ENCODE measurements at regions not wholly inside any gene's neighbourhood (a gene's known extent, or its start where the extent isn't known, plus 50 kb on each side); places are given as distances from the start of the nearest gene placed in this dataset.

DNA sequence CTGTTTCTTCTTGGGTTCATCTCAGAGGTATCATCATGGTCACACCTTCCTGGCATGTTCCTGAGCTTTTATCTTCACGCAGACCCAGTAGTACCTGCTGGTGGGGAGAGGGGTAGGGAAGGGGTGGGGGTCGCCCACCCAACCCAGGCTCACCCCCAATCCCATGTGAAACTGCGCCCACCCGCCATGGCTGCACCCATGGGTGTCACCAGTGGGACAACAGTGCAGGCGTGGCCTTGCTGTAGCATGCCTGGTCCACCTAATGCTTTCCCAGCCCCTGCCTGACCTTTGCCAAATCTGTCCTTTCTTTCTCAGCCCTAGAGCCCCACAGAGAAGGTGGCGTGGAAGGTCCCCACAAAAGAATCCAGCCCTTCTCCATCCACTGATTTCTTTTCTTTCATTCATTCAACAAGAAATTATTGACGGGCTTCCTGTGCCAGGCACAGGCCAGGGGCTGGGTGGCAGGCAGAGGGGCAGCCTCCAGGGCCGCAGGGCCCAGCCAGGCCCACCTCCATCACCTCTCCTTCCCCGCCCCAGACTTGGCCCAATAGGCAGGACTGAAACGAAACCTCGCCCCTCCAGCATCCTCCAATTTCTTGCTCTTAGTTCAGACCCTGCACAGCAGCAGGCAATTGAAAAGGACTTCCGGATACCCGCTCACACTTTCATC, 79.1 kb upstream of the TNRC6C start:
- no peak overlapping the region for H4K8ac ChIP-seq (ENCODE audit: low read depth, low read length)
- H3K36me3 ChIP-seq (replicated peaks in 1 of 2; ENCODE audit: control insufficient read depth in 2 of 2, insufficient read depth in 2 of 2, low read length in 2 of 2), result no peaks in the 10 kb centered on the region
- no peaks in the 10 kb centered on the region for H3K79me1 ChIP-seq (ENCODE audit: low read depth, low read length)
- H3K14ac ChIP-seq (ENCODE audit: low read length), result no peak overlapping the region
- H2BK5ac ChIP-seq (ENCODE audit: low read length), result no peak overlapping the region
- H3K27me3 ChIP-seq (ENCODE audit: control insufficient read depth in 3 of 3, insufficient read depth in 3 of 3, low read depth in 1 of 3, low read length in 3 of 3), result peaks cover 0 to 17% (median 4%) of the 10 kb centered on the region in 3 experiments
- no peak for DNase-seq (ENCODE audit: low spot score)
- H3K4me2 ChIP-seq (ENCODE audit: insufficient read depth, low read length, poor library complexity, severe bottlenecking), result no peak overlapping the region
- H3K4me3 ChIP-seq (ENCODE audit: low read length in 2 of 2), result no peak overlapping the region
- H3K18ac ChIP-seq (ENCODE audit: low read length), result peak overlapping the region; percentile 46
- H3K4ac ChIP-seq (ENCODE audit: low read length), result no peak overlapping the region
- peaks cover 21 to 22% of the 10 kb centered on the region in 2 donors for H3K4me1 ChIP-seq (ENCODE audit: control insufficient read depth in 2 of 2, insufficient read depth in 1 of 2, low read depth in 1 of 2, low read length in 2 of 2)
- peaks cover 0 to 4% of the 10 kb centered on the region in 2 donors for H3K9me3 ChIP-seq (replicated peaks in 1 of 2; ENCODE audit: control insufficient read depth in 2 of 2, insufficient read depth in 1 of 2, low read depth in 1 of 2, low read length in 2 of 2)
- H4K91ac ChIP-seq (ENCODE audit: low read depth, low read length, poor library complexity), result no peak overlapping the region
- no peak overlapping the region for H2AFZ ChIP-seq (ENCODE audit: low read length)
- no peak overlapping the region for H3K27ac ChIP-seq (replicated peaks; ENCODE audit: low read length)
- no CpG with 5 or more reads among the region's 13 CpGs for WGBS, 2 donors (ENCODE audit: extremely low coverage in 2 of 2, insufficient read length in 2 of 2, insufficient replicate concordance in 1 of 2)
- H2AK5ac ChIP-seq (ENCODE audit: low read depth, low read length), result no peak overlapping the region
- H2BK12ac ChIP-seq (ENCODE audit: low read length), result no peak overlapping the region
- H2BK120ac ChIP-seq (ENCODE audit: low read depth, low read length), result no peak overlapping the region
- no peak overlapping the region for H3K9ac ChIP-seq (ENCODE audit: low read depth, low read length, poor library complexity)
- no peak overlapping the region for H3K23ac ChIP-seq (ENCODE audit: low read depth, low read length, poor library complexity)
- H2BK15ac ChIP-seq (ENCODE audit: low read length), result no peak overlapping the region

DNA sequence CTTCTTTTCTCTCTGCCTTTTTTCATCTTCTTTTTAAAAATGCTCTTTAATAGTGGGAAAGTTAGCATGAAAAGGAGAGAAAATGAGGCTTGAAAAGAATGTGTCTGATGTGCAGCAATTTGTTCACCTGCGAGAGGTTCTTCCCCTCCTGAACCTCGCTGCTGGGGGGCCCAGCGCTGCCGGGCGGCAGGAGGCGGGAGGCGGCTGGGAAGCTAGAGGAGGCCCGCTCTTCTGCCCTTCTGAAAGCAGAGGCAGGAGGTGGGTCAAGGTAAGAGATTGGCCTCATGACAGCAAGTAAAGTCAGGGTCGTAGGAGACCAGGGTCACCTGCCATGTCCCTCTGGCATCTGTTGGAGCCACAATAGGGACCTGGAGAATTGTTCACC, 78.6 kb upstream of the TNRC6C start:
- Histone ChIP-seq H3K27me3 (ENCODE audit: control insufficient read depth in 3 of 3, insufficient read depth in 3 of 3, low read depth in 1 of 3, low read length in 3 of 3) (peaks cover 0 to 17% (median 4%) of the 10 kb centered on the region in 3 experiments), H3K9ac (ENCODE audit: low read depth, low read length, poor library complexity) (no peak overlapping the region), H3K4me3 (ENCODE audit: low read length in 2 of 2) (no peak overlapping the region), H2BK120ac (ENCODE audit: low read depth, low read length) (no peak overlapping the region), H2AK5ac (ENCODE audit: low read depth, low read length) (no peak overlapping the region), H3K18ac (ENCODE audit: low read length) (no peak overlapping the region), H2AFZ (ENCODE audit: low read length) (no peak overlapping the region), H2BK5ac (ENCODE audit: low read length) (no peak overlapping the region), H3K4ac (ENCODE audit: low read length) (no peak overlapping the region), H2BK15ac (ENCODE audit: low read length) (no peak overlapping the region), H4K91ac (ENCODE audit: low read depth, low read length, poor library complexity) (no peak overlapping the region), H3K23ac (ENCODE audit: low read depth, low read length, poor library complexity) (no peak overlapping the region), H2BK12ac (ENCODE audit: low read length) (no peak overlapping the region), H3K79me1 (ENCODE audit: low read depth, low read length) (no peaks in the 10 kb centered on the region), H3K36me3 (replicated peaks in 1 of 2; ENCODE audit: control insufficient read depth in 2 of 2, insufficient read depth in 2 of 2, low read length in 2 of 2) (no peaks in the 10 kb centered on the region), H3K27ac (replicated peaks; ENCODE audit: low read length) (no peak overlapping the region), H3K9me3 (replicated peaks in 1 of 2; ENCODE audit: control insufficient read depth in 2 of 2, insufficient read depth in 1 of 2, low read depth in 1 of 2, low read length in 2 of 2) (peaks cover 0 to 4% of the 10 kb centered on the region in 2 donors), H3K4me1 (ENCODE audit: control insufficient read depth in 2 of 2, insufficient read depth in 1 of 2, low read depth in 1 of 2, low read length in 2 of 2) (peaks cover 21 to 22% of the 10 kb centered on the region in 2 donors), H3K4me2 (ENCODE audit: insufficient read depth, low read length, poor library complexity, severe bottlenecking) (no peak overlapping the region), H4K8ac (ENCODE audit: low read depth, low read length) (no peak overlapping the region), H3K14ac (ENCODE audit: low read length) (no peak overlapping the region)
- no CpG with 5 or more reads among the region's 9 CpGs for WGBS, 2 donors (ENCODE audit: extremely low coverage in 2 of 2, insufficient read length in 2 of 2, insufficient replicate concordance in 1 of 2)
- no peak for DNase-seq (ENCODE audit: low spot score)

DNA sequence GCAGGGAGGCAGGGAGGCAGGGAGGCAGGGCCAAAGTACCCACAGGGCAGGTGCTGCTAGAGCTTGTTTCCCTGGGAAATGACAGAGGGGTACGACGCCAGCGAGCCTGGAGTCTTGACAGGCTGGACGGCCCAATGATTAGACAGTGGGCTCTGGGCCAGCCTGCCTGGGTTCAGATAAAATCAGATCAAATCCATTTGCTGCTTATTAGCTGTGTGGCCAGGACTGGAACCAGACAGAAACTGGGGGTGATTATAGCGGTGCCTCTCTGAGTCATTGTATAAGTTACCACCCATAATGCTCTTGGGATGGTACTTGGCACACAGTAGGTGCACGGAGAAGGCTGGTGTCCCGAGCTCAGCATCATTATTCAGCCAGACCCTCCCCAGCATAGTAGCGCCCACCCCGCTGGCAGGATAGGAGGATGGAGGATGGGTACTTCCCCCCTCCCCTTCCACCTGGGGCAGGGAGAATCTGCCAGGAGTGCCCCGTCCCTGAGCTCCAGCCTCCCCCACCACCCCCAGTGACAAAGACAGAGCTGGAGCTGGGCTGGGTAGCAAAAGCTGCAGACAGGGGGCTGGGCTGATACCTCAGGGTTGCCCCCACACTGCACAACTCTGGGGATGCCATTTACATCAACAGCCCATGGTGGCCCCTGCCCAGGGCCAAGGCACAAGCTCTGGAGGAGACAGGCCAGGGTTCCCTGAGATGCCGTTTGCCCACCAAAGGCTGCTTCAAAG, 77.6 kb upstream of the TNRC6C start:
- Histone ChIP-seq H3K9ac (ENCODE audit: low read depth, low read length, poor library complexity) (no peak overlapping the region), H3K23ac (ENCODE audit: low read depth, low read length, poor library complexity) (no peak overlapping the region), H2AFZ (ENCODE audit: low read length) (peak overlapping the region; percentile 83), H2BK15ac (ENCODE audit: low read length) (peak overlapping the region; percentile 54), H2BK12ac (ENCODE audit: low read length) (peak overlapping the region; percentile 51), H3K4me2 (ENCODE audit: insufficient read depth, low read length, poor library complexity, severe bottlenecking) (no peak overlapping the region), H4K8ac (ENCODE audit: low read depth, low read length) (no peak overlapping the region), H2BK120ac (ENCODE audit: low read depth, low read length) (peak overlapping the region; percentile 53), H2BK5ac (ENCODE audit: low read length) (peak overlapping the region; percentile 57), H2AK5ac (ENCODE audit: low read depth, low read length) (peak overlapping the region; percentile 91), H3K9me3 (replicated peaks in 1 of 2; ENCODE audit: control insufficient read depth in 2 of 2, insufficient read depth in 1 of 2, low read depth in 1 of 2, low read length in 2 of 2) (peaks cover 0 to 3% of the 10 kb centered on the region in 2 donors), H3K18ac (ENCODE audit: low read length) (peak overlapping the region; percentile 81), H3K14ac (ENCODE audit: low read length) (no peak overlapping the region), H3K27me3 (ENCODE audit: control insufficient read depth in 3 of 3, insufficient read depth in 3 of 3, low read depth in 1 of 3, low read length in 3 of 3) (peaks cover 0 to 17% (median 4%) of the 10 kb centered on the region in 3 experiments), H3K36me3 (replicated peaks in 1 of 2; ENCODE audit: control insufficient read depth in 2 of 2, insufficient read depth in 2 of 2, low read length in 2 of 2) (no peaks in the 10 kb centered on the region), H3K27ac (replicated peaks; ENCODE audit: low read length) (no peak overlapping the region), H3K79me1 (ENCODE audit: low read depth, low read length) (no peaks in the 10 kb centered on the region), H4K91ac (ENCODE audit: low read depth, low read length, poor library complexity) (no peak overlapping the region), H3K4me3 (ENCODE audit: low read length in 2 of 2) (no peak overlapping the region), H3K4me1 (ENCODE audit: control insufficient read depth in 2 of 2, insufficient read depth in 1 of 2, low read depth in 1 of 2, low read length in 2 of 2) (peaks cover 21 to 22% of the 10 kb centered on the region in 2 donors), H3K4ac (ENCODE audit: low read length) (no peak overlapping the region)
- no CpG with 5 or more reads among the region's 11 CpGs for WGBS, 2 donors (ENCODE audit: extremely low coverage in 2 of 2, insufficient read length in 2 of 2, insufficient replicate concordance in 1 of 2)
- DNase-seq (ENCODE audit: low spot score), result no peak

GRCh38 chr17:77881545-77881944, 77.0 kb upstream of the TNRC6C start:
- H2BK15ac ChIP-seq (ENCODE audit: low read length), result peak overlapping the region; percentile 54
- peak overlapping the region; percentile 27 for H3K9ac ChIP-seq (ENCODE audit: low read depth, low read length, poor library complexity)
- H2AFZ ChIP-seq (ENCODE audit: low read length), result peak overlapping the region; percentile 83
- no peak for DNase-seq (ENCODE audit: low spot score)
- no CpG with 5 or more reads among the region's 10 CpGs for WGBS, 2 donors (ENCODE audit: extremely low coverage in 2 of 2, insufficient read length in 2 of 2, insufficient replicate concordance in 1 of 2)
- H3K4me2 ChIP-seq (ENCODE audit: insufficient read depth, low read length, poor library complexity, severe bottlenecking), result no peak overlapping the region
- H3K27ac ChIP-seq (replicated peaks; ENCODE audit: low read length), result no peak overlapping the region
- H3K23ac ChIP-seq (ENCODE audit: low read depth, low read length, poor library complexity), result peak overlapping the region; percentile 3
- H3K18ac ChIP-seq (ENCODE audit: low read length), result peak overlapping the region; percentile 81
- H3K4me3 ChIP-seq (ENCODE audit: low read length in 2 of 2), result no peak overlapping the region
- H4K91ac ChIP-seq (ENCODE audit: low read depth, low read length, poor library complexity), result no peak overlapping the region
- H3K36me3 ChIP-seq (replicated peaks in 1 of 2; ENCODE audit: control insufficient read depth in 2 of 2, insufficient read depth in 2 of 2, low read length in 2 of 2), result no peaks in the 10 kb centered on the region
- H4K8ac ChIP-seq (ENCODE audit: low read depth, low read length), result no peak overlapping the region
- H3K9me3 ChIP-seq (replicated peaks in 1 of 2; ENCODE audit: control insufficient read depth in 2 of 2, insufficient read depth in 1 of 2, low read depth in 1 of 2, low read length in 2 of 2), result no peaks in the 10 kb centered on the region
- H3K4ac ChIP-seq (ENCODE audit: low read length), result no peak overlapping the region
- no peak overlapping the region for H2BK12ac ChIP-seq (ENCODE audit: low read length)
- no peak overlapping the region for H2BK120ac ChIP-seq (ENCODE audit: low read depth, low read length)
- H2BK5ac ChIP-seq (ENCODE audit: low read length), result peak overlapping the region; percentile 57
- H3K4me1 ChIP-seq (ENCODE audit: control insufficient read depth in 2 of 2, insufficient read depth in 1 of 2, low read depth in 1 of 2, low read length in 2 of 2), result peaks cover 21 to 22% of the 10 kb centered on the region in 2 donors
- H3K79me1 ChIP-seq (ENCODE audit: low read depth, low read length), result no peaks in the 10 kb centered on the region
- H2AK5ac ChIP-seq (ENCODE audit: low read depth, low read length), result peak overlapping the region; percentile 91
- H3K27me3 ChIP-seq (ENCODE audit: control insufficient read depth in 3 of 3, insufficient read depth in 3 of 3, low read depth in 1 of 3, low read length in 3 of 3), result peaks cover 0 to 21% (median 4%) of the 10 kb centered on the region in 3 experiments
- peak overlapping the region; percentile 2 for H3K14ac ChIP-seq (ENCODE audit: low read length)
